Eye (tissue), 1 donor: ENCODE measurements at regions not wholly inside any gene's neighbourhood (a gene's known extent, or its start where the extent isn't known, plus 50 kb on each side); places are given as distances from the start of the nearest gene placed in this dataset.
A peak's percentile ranks its signal among the peaks of the same experiment; 100 is the strongest.

ENCODE experiments used
- DNase-seq: peaks from one replicate; pipeline ENCODE4 v3.0.0-alpha.2; 2015

- DNase-seq, result no peak
These were observed 59.0 kb upstream of the TOM1L1 start for GRCh38 chr17:54841656-54842055.

- peak; percentile 60 for DNase-seq
These were observed 56.4 kb upstream of the TOM1L1 start for GRCh38 chr17:54844233-54844632.

- DNase-seq, result no peak
These were observed 52.2 kb upstream of the TOM1L1 start for GRCh38 chr17:54848368-54848987.

GRCh38 chr17:54849660-54850059, 51.0 kb upstream of the TOM1L1 start:
- no peak for DNase-seq
